ENCODE measurements at regions not wholly inside any gene's neighbourhood (a gene's known extent, or its start where the extent isn't known, plus 50 kb on each side); places are given as distances from the start of the nearest gene placed in this dataset.

- H3K36me3 Mint-ChIP-seq (ENCODE audit: insufficient read depth, unreplicated experiment): no peaks in the 10 kb centered on the region
- no peak overlapping the region for H3K4me3 Mint-ChIP-seq (ENCODE audit: low read depth, unreplicated experiment)
- CTCF ChIA-PET: interaction anchor here (0.6 kb wide), 1 partner anchor 32 kb away, joined by 3 read pairs; no protein-coding TSS in a partner anchor
- intact Hi-C loops (cut with micrococcal nuclease; ENCODE audit: unreplicated experiment): no loop called here
- peaks cover 1% of the 10 kb centered on the region for H3K27me3 Mint-ChIP-seq (ENCODE audit: unreplicated experiment)
- no peaks in the 10 kb centered on the region for H3K4me1 Mint-ChIP-seq (ENCODE audit: low read depth, unreplicated experiment)
- DNase-seq: no peak
- TF ChIP-seq CTCF (IDR thresholded peaks at IDR 0.05; ENCODE audit: unreplicated experiment): no peak
- H3K27ac Mint-ChIP-seq (ENCODE audit: unreplicated experiment): no peak overlapping the region
- BruUV-seq (replicated peaks): no TSS peak
- H3K9me3 Mint-ChIP-seq (ENCODE audit: low read depth, unreplicated experiment): no peaks in the 10 kb centered on the region
Observed at GRCh38 chr14:22699801-22700564, 55.8 kb upstream of the OR6J1 start.

- H3K4me3 Mint-ChIP-seq (ENCODE audit: low read depth, unreplicated experiment): peak overlapping the region; percentile 74
- intact Hi-C loops (cut with micrococcal nuclease; ENCODE audit: unreplicated experiment): loop anchor here (5.0 kb wide), 2 partner anchors 51 to 141 kb away; no protein-coding TSS in a partner anchor
- H3K4me1 Mint-ChIP-seq (ENCODE audit: low read depth, unreplicated experiment): no peaks in the 10 kb centered on the region
- peaks cover 33% of the 10 kb centered on the region for H3K27me3 Mint-ChIP-seq (ENCODE audit: unreplicated experiment)
- TF ChIP-seq CTCF (IDR thresholded peaks at IDR 0.05; ENCODE audit: unreplicated experiment): no peak
- BruUV-seq (replicated peaks): no TSS peak
- peaks cover 12% of the 10 kb centered on the region for H3K36me3 Mint-ChIP-seq (ENCODE audit: insufficient read depth, unreplicated experiment)
- no peaks in the 10 kb centered on the region for H3K9me3 Mint-ChIP-seq (ENCODE audit: low read depth, unreplicated experiment)
- no peak for DNase-seq
- CTCF ChIA-PET: interaction anchor here (0.6 to 1.0 kb wide), 10 partner anchors 8 to 1625 kb away, joined by 3 to 10 read pairs (median 3); no protein-coding TSS in a partner anchor
- H3K27ac Mint-ChIP-seq (ENCODE audit: unreplicated experiment): peak overlapping the region; percentile 58
Observed at GRCh38 chr14:22713631-22713950, 52.9 kb upstream of the OXA1L start.

GRCh38 chr14:22715186-22715812 is 51.2 kb upstream of the OXA1L start:
- DNase-seq: no peak
- BruUV-seq (replicated peaks): no TSS peak
- Mint-ChIP-seq H3K4me3 (ENCODE audit: low read depth, unreplicated experiment) (no peak overlapping the region), H3K9me3 (ENCODE audit: low read depth, unreplicated experiment) (no peaks in the 10 kb centered on the region), H3K36me3 (ENCODE audit: insufficient read depth, unreplicated experiment) (peaks cover 12% of the 10 kb centered on the region), H3K27ac (ENCODE audit: unreplicated experiment) (no peak overlapping the region), H3K4me1 (ENCODE audit: low read depth, unreplicated experiment) (no peaks in the 10 kb centered on the region), H3K27me3 (ENCODE audit: unreplicated experiment) (peaks cover 16% of the 10 kb centered on the region)
- intact Hi-C loops (cut with micrococcal nuclease; ENCODE audit: unreplicated experiment): no loop called here
- peak; percentile 9 for TF ChIP-seq CTCF (IDR thresholded peaks at IDR 0.05; ENCODE audit: unreplicated experiment)
- CTCF ChIA-PET: no interaction called here

GRCh38 chr14:22715890-22716289 is 50.6 kb upstream of the OXA1L start:
- Mint-ChIP-seq H3K4me1 (ENCODE audit: low read depth, unreplicated experiment) (no peaks in the 10 kb centered on the region), H3K27me3 (ENCODE audit: unreplicated experiment) (peaks cover 12% of the 10 kb centered on the region), H3K36me3 (ENCODE audit: insufficient read depth, unreplicated experiment) (peaks cover 12% of the 10 kb centered on the region), H3K9me3 (ENCODE audit: low read depth, unreplicated experiment) (no peaks in the 10 kb centered on the region), H3K4me3 (ENCODE audit: low read depth, unreplicated experiment) (no peak overlapping the region), H3K27ac (ENCODE audit: unreplicated experiment) (no peak overlapping the region)
- no TSS peak for BruUV-seq (replicated peaks)
- DNase-seq: no peak
- TF ChIP-seq CTCF (IDR thresholded peaks at IDR 0.05; ENCODE audit: unreplicated experiment): no peak
- CTCF ChIA-PET: no interaction called here
- intact Hi-C loops (cut with micrococcal nuclease; ENCODE audit: unreplicated experiment): no loop called here
